Prostate gland (tissue), 2 donors: ENCODE measurements at regions not wholly inside any gene's neighbourhood (a gene's known extent, or its start where the extent isn't known, plus 50 kb on each side); places are given as distances from the start of the nearest gene placed in this dataset.

Experiments
- POLR2A ChIP-seq: fragments of 450-650 bp; IDR thresholded peaks from one replicate; pipeline ENCODE4 v1.6.1; 2016; ENCODE audit warnings: antibody characterized with exemption, mild to moderate bottlenecking
- TF ChIP-seq, protein P1 (sequence below), 4 experiments: fragments of 200-600 bp in 2 of 4; fragments of 450-650 bp in 2 of 4; sonication (generic) in 2 of 4; IDR thresholded peaks; 1 replicate in 3 of 4; 2 replicates in 1 of 4; pipeline ENCODE4 v1.5.1; 2016 to 2019; ENCODE audit warnings: antibody characterized with exemption in 4 of 4, mild to moderate bottlenecking in 2 of 4, moderate library complexity in 2 of 4

- TF ChIP-seq, protein P1, sequence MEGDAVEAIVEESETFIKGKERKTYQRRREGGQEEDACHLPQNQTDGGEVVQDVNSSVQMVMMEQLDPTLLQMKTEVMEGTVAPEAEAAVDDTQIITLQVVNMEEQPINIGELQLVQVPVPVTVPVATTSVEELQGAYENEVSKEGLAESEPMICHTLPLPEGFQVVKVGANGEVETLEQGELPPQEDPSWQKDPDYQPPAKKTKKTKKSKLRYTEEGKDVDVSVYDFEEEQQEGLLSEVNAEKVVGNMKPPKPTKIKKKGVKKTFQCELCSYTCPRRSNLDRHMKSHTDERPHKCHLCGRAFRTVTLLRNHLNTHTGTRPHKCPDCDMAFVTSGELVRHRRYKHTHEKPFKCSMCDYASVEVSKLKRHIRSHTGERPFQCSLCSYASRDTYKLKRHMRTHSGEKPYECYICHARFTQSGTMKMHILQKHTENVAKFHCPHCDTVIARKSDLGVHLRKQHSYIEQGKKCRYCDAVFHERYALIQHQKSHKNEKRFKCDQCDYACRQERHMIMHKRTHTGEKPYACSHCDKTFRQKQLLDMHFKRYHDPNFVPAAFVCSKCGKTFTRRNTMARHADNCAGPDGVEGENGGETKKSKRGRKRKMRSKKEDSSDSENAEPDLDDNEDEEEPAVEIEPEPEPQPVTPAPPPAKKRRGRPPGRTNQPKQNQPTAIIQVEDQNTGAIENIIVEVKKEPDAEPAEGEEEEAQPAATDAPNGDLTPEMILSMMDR (IDR thresholded peaks at IDR 0.05): no peak
- TF ChIP-seq POLR2A: no peak
These were observed 58.9 kb upstream of the GATA6 start for GRCh38 chr18:22110461-22110924.
